Sigmoid colon (tissue), 6 donors: ENCODE measurements at regions not wholly inside any gene's neighbourhood (a gene's known extent, or its start where the extent isn't known, plus 50 kb on each side); places are given as distances from the start of the nearest gene placed in this dataset.
A peak's percentile ranks its signal among the peaks of the same experiment; 100 is the strongest.

Experiments
- DNase-seq: peaks from one replicate; pipeline ENCODE4 v3.0.0-alpha.2; 2019
- H3K27ac ChIP-seq, 4 donors: fragments of 200-600 bp; sonication (generic); one replicate each; pipeline ENCODE4 v1.5.1; 2016 to 2019; ENCODE audit warnings: mild to moderate bottlenecking in 1 of 4
- H3K27me3 ChIP-seq, 3 donors: fragments of 200-600 bp; sonication (generic); one replicate each; pipeline ENCODE4 v1.5.1; 2019; ENCODE audit warnings: mild to moderate bottlenecking in 1 of 3
- H3K36me3 ChIP-seq, 4 donors: fragments of 200-600 bp; sonication (generic); one replicate each; pipeline ENCODE4 v1.5.1; 2016 to 2019
- H3K4me1 ChIP-seq, 4 donors: fragments of 200-600 bp; sonication (generic); one replicate each; pipeline ENCODE4 v1.5.1; 2017 to 2019
- H3K4me3 ChIP-seq, 4 donors: fragments of 200-600 bp; sonication (generic); one replicate each; pipeline ENCODE4 v1.5.1; 2017 to 2019; ENCODE audit warnings: mild to moderate bottlenecking in 2 of 4, moderate library complexity in 1 of 4
- H3K9me3 ChIP-seq, 4 donors: fragments of 200-600 bp in 3 of 4; sonication (generic) in 3 of 4; one replicate each; pipeline versions ENCODE4 v1.5.1 to v1.6.1; 2013 to 2019
- EP300 ChIP-seq, 4 donors: sonication (generic); formaldehyde crosslinking; IDR thresholded peaks; one replicate each; pipeline ENCODE4 v1.6.1; 2017; ENCODE audit warnings: antibody characterized with exemption in 4 of 4
- POLR2A ChIP-seq, 2 donors: fragments of 450-650 bp; IDR thresholded peaks; one replicate each; pipeline ENCODE4 v1.6.1; 2016; ENCODE audit warnings: antibody characterized with exemption in 2 of 2, mild to moderate bottlenecking in 2 of 2, moderate library complexity in 2 of 2
- POLR2AphosphoS5 ChIP-seq, 4 donors: sonication (generic); formaldehyde crosslinking; IDR thresholded peaks; one replicate each; pipeline ENCODE4 v1.6.1; 2017; ENCODE audit warnings: antibody characterized with exemption in 4 of 4
- WGBS, 2 donors: extraction: QIAGEN DNeasy Blood & Tissue Kit; methylation state at CpG; one replicate each; pipeline ENCODE4 v1.1.7; 2013; 5-methylcytosine and 5-hydroxymethylcytosine counted together
- intact Hi-C: fragments of 100-400 bp; cut with DNase I; formaldehyde crosslinking; loops from one replicate; pipeline ENCODE4 v1.15.1; 2023
- TF ChIP-seq, protein P1 (sequence below), 4 experiments: fragments of 450-650 bp in 3 of 4; fragments of 200-600 bp in 1 of 4; IDR thresholded peaks; one replicate each; pipeline ENCODE4 v1.5.1; 2016 to 2019; ENCODE audit warnings: antibody characterized with exemption in 4 of 4, mild to moderate bottlenecking in 3 of 4, moderate library complexity in 2 of 4
- donor health status: healthy with polysubstance abuse.
- donor health status: healthy.

- no peak for DNase-seq
These were observed 156.4 kb upstream of the B3GALT2 start for GRCh38 chr1:193342811-193343210.

GRCh38 chr1:193340331-193340730 is 153.9 kb upstream of the B3GALT2 start:
- DNase-seq: no peak
- H3K27me3 ChIP-seq: no peaks in the 10 kb centered on the region
- H3K27ac ChIP-seq: peak overlapping the region in 2 of 4 donors; percentile 43 to 50

More at GRCh38 chr1:193342811-193343210, 156.4 kb upstream of the B3GALT2 start:
- Histone ChIP-seq H3K4me1 (peaks cover 0 to 10% (median 3%) of the 10 kb centered on the region in 4 donors), H3K9me3 (no peaks in the 10 kb centered on the region), H3K27ac (peak overlapping the region in 2 of 4 donors; percentile 42 to 43), H3K36me3 (no peaks in the 10 kb centered on the region), H3K4me3 (no peak overlapping the region), H3K27me3 (no peaks in the 10 kb centered on the region)
- intact Hi-C loops: loop anchor here (5.0 kb wide), 1 partner anchor 156 kb away; the partner anchor contains the start of gene B3GALT2
- 96 to 97% methylated on average over 13 of the region's 13 CpGs for WGBS, 2 donors
- TF ChIP-seq POLR2AphosphoS5 (IDR thresholded peaks at IDR 0.05) (no peak), EP300 (IDR thresholded peaks at IDR 0.05) (no peak)
- TF ChIP-seq, protein P1, sequence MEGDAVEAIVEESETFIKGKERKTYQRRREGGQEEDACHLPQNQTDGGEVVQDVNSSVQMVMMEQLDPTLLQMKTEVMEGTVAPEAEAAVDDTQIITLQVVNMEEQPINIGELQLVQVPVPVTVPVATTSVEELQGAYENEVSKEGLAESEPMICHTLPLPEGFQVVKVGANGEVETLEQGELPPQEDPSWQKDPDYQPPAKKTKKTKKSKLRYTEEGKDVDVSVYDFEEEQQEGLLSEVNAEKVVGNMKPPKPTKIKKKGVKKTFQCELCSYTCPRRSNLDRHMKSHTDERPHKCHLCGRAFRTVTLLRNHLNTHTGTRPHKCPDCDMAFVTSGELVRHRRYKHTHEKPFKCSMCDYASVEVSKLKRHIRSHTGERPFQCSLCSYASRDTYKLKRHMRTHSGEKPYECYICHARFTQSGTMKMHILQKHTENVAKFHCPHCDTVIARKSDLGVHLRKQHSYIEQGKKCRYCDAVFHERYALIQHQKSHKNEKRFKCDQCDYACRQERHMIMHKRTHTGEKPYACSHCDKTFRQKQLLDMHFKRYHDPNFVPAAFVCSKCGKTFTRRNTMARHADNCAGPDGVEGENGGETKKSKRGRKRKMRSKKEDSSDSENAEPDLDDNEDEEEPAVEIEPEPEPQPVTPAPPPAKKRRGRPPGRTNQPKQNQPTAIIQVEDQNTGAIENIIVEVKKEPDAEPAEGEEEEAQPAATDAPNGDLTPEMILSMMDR (IDR thresholded peaks at IDR 0.05): no peak

GRCh38 chr1:193339401-193339800 is 153.0 kb upstream of the B3GALT2 start:
- intact Hi-C loops: no loop called here
- 84 to 95% methylated on average over 4 of the region's 4 CpGs for WGBS, 2 donors
- H3K27me3 ChIP-seq: no peaks in the 10 kb centered on the region
- TF ChIP-seq, protein P1 (IDR thresholded peaks at IDR 0.05): no peak
- TF ChIP-seq POLR2AphosphoS5 (IDR thresholded peaks at IDR 0.05): no peak
- TF ChIP-seq EP300 (IDR thresholded peaks at IDR 0.05): no peak
- peaks cover 0 to 10% (median 8%) of the 10 kb centered on the region in 4 donors for H3K4me1 ChIP-seq
- no peaks in the 10 kb centered on the region for H3K9me3 ChIP-seq
- H3K27ac ChIP-seq: no peak overlapping the region
- no peak for DNase-seq
- H3K36me3 ChIP-seq: no peaks in the 10 kb centered on the region
- no peak overlapping the region for H3K4me3 ChIP-seq

More at GRCh38 chr1:193340331-193340730, 153.9 kb upstream of the B3GALT2 start:
- H3K4me1 ChIP-seq: peaks cover 0 to 10% (median 8%) of the 10 kb centered on the region in 4 donors
- H3K9me3 ChIP-seq: no peaks in the 10 kb centered on the region
- TF ChIP-seq POLR2A (IDR thresholded peaks at IDR 0.05): no peak
- no peak for TF ChIP-seq POLR2AphosphoS5 (IDR thresholded peaks at IDR 0.05)
- TF ChIP-seq EP300 (IDR thresholded peaks at IDR 0.05): no peak
- TF ChIP-seq, protein P1 (IDR thresholded peaks at IDR 0.05): no peak
- H3K36me3 ChIP-seq: no peaks in the 10 kb centered on the region
- H3K4me3 ChIP-seq: no peak overlapping the region
- intact Hi-C loops: loop anchor here (5.0 kb wide), 1 partner anchor 153 kb away; the partner anchor contains the start of gene B3GALT2

GRCh38 chr1:193338194-193338593 is 151.8 kb upstream of the B3GALT2 start:
- TF ChIP-seq POLR2AphosphoS5 (IDR thresholded peaks at IDR 0.05) (no peak), EP300 (IDR thresholded peaks at IDR 0.05) (no peak), POLR2A (IDR thresholded peaks at IDR 0.05) (no peak)
- TF ChIP-seq, protein P1 (IDR thresholded peaks at IDR 0.05): no peak
- peaks cover 0 to 7% (median 1%) of the 10 kb centered on the region in 4 donors for H3K9me3 ChIP-seq
- WGBS, 2 donors: 48 to 60% methylated on average over 2 of the region's 2 CpGs
- H3K27ac ChIP-seq: no peak overlapping the region
- DNase-seq: no peak
- H3K4me1 ChIP-seq: peaks cover 0 to 10% (median 8%) of the 10 kb centered on the region in 4 donors
- H3K27me3 ChIP-seq: no peaks in the 10 kb centered on the region
- intact Hi-C loops: no loop called here
- no peaks in the 10 kb centered on the region for H3K36me3 ChIP-seq
- H3K4me3 ChIP-seq: no peak overlapping the region
